ENCODE measurements at regions not wholly inside any gene's neighbourhood (a gene's known extent, or its start where the extent isn't known, plus 50 kb on each side); places are given as distances from the start of the nearest gene placed in this dataset.

DNA sequence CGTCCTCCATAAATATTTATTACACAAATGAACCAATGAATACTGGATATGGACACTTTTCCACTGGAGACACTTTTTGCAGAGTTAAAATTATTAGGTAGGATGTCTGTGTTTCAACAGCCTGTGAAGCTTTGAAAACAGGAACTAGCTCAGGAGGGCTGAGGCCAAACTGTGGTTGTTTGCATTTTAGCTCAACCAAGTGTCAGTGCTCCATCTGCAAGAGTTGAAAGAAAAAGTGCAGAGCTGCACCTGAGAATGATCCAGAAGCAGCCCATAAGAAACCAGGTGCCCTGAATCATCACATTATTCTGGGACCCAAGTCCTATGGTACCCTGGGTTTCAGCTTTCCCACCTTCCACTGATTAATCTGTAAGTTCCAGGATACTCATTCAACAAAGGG lies 180.4 kb downstream of the TRIB2 start:
- Histone ChIP-seq H3K4me3 (no peak overlapping the region), H3K9me3 (peaks cover 0 to 15% (median 6%) of the 10 kb centered on the region in 4 donors), H3K27ac (replicated peaks in 1 of 4) (peak overlapping the region in 3 of 4 donors; percentile 15 to 41 (median 16)), H3K27me3 (no peaks in the 10 kb centered on the region), H3K36me3 (no peaks in the 10 kb centered on the region), H3K4me1 (peaks cover 0 to 18% (median 14%) of the 10 kb centered on the region in 4 donors)
- DNase-seq (ENCODE audit: extremely low spot score), result no peak
- intact Hi-C loops (cut with DNase I), result no loop called here
- 44% methylated on average over 1 of the region's 1 CpG for WGBS
- TF ChIP-seq EP300 (IDR thresholded peaks at IDR 0.05), result no peak
- no peak for TF ChIP-seq POLR2A (IDR thresholded peaks at IDR 0.05; ENCODE audit: low read depth)
- TF ChIP-seq, protein P1, sequence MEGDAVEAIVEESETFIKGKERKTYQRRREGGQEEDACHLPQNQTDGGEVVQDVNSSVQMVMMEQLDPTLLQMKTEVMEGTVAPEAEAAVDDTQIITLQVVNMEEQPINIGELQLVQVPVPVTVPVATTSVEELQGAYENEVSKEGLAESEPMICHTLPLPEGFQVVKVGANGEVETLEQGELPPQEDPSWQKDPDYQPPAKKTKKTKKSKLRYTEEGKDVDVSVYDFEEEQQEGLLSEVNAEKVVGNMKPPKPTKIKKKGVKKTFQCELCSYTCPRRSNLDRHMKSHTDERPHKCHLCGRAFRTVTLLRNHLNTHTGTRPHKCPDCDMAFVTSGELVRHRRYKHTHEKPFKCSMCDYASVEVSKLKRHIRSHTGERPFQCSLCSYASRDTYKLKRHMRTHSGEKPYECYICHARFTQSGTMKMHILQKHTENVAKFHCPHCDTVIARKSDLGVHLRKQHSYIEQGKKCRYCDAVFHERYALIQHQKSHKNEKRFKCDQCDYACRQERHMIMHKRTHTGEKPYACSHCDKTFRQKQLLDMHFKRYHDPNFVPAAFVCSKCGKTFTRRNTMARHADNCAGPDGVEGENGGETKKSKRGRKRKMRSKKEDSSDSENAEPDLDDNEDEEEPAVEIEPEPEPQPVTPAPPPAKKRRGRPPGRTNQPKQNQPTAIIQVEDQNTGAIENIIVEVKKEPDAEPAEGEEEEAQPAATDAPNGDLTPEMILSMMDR (IDR thresholded peaks at IDR 0.05), result no peak
- TF ChIP-seq POLR2AphosphoS5 (IDR thresholded peaks at IDR 0.05), result no peak

DNA sequence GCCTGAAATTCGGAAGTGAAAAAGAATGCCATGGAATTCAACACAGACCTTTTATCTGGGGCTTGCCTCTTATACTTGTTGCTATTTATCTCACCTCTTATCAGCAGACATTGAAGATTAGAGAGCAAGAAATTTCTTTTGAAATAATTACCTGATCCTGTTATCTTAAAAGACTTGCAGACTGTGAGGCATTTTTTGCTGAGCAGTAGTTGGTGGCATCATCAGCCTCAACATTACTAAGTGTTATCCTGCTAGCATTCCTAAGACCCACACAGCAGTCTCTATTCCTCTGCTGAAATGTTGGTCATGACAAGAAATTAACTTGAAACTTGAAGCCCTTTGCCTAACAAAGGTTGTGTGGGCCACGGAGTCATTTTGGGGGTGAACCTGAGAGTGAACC lies 186.5 kb downstream of the TRIB2 start:
- H3K27ac ChIP-seq (replicated peaks in 1 of 4), result no peak overlapping the region
- 92% methylated on average over 2 of the region's 2 CpGs for WGBS
- H3K36me3 ChIP-seq, result no peaks in the 10 kb centered on the region
- TF ChIP-seq POLR2A (IDR thresholded peaks at IDR 0.05; ENCODE audit: low read depth), result no peak
- peaks cover 0 to 6% (median 0%) of the 10 kb centered on the region in 4 donors for H3K4me1 ChIP-seq
- H3K27me3 ChIP-seq, result no peaks in the 10 kb centered on the region
- intact Hi-C loops (cut with DNase I), result no loop called here
- no peak for DNase-seq (ENCODE audit: extremely low spot score)
- no peaks in the 10 kb centered on the region for H3K9me3 ChIP-seq
- no peak overlapping the region for H3K4me3 ChIP-seq

DNA sequence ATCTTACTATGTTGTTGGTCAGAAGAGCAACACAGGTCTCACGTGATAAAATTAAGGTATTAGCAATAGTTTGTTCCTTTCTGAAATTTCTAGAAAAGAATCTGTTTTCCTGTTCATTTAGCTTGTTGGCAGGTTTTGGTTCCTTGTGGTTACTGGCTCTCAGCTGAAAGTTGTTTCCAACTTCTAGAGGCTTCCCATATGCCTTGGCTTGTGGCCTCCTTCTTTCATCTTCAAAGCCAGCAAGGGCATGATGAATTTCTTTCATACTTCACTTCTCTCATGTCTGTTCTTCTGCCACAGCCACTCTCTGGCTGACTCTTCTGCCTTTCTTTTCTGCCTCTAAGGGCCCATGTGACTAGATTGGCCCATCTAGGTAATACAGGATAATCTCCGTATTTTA lies 193.7 kb downstream of the TRIB2 start:
- intact Hi-C loops (cut with DNase I), result no loop called here
- WGBS, result 92% methylated on average over 2 of the region's 2 CpGs
- DNase-seq (ENCODE audit: extremely low spot score), result no peak

DNA sequence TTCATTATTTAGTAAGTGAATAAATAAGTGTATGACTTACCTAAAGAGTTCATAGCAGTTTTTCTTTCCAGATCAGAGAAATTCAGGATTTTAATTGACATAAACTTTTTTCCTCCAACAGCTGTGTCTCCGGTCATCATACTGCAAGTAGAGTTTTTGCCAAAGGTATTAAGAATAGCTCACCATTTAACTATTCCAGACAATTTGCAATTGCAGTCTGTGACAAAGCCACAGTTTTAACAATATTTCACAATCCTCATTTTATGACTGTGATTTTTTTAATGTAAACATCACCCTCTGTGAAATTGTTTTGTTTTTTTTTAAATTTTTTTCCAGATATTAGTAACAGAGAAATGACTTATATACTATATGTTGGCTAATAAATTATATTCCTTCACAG lies 199.1 kb downstream of the TRIB2 start:
- H3K27ac ChIP-seq (replicated peaks in 1 of 4), result no peak overlapping the region
- no peaks in the 10 kb centered on the region for H3K27me3 ChIP-seq
- peaks cover 11 to 26% (median 23%) of the 10 kb centered on the region in 4 donors for H3K4me1 ChIP-seq
- H3K4me3 ChIP-seq, result no peak overlapping the region
- 73% methylated on average over 1 of the region's 1 CpG for WGBS
- no peaks in the 10 kb centered on the region for H3K9me3 ChIP-seq
- intact Hi-C loops (cut with DNase I), result no loop called here
- no peak for DNase-seq (ENCODE audit: extremely low spot score)
- H3K36me3 ChIP-seq, result no peaks in the 10 kb centered on the region
- TF ChIP-seq POLR2A (IDR thresholded peaks at IDR 0.05; ENCODE audit: low read depth) (no peak), POLR2AphosphoS5 (IDR thresholded peaks at IDR 0.05) (no peak), EP300 (IDR thresholded peaks at IDR 0.05) (no peak)
- TF ChIP-seq, protein P1 (IDR thresholded peaks at IDR 0.05), result no peak

More for the DNA sequence above, 193.7 kb downstream of the TRIB2 start:
- no peaks in the 10 kb centered on the region for H3K4me1 ChIP-seq
- H3K27me3 ChIP-seq, result no peaks in the 10 kb centered on the region
- H3K27ac ChIP-seq (replicated peaks in 1 of 4), result no peak overlapping the region
- H3K9me3 ChIP-seq, result no peaks in the 10 kb centered on the region
- no peak overlapping the region for H3K4me3 ChIP-seq
- no peaks in the 10 kb centered on the region for H3K36me3 ChIP-seq
- TF ChIP-seq, protein P1 (IDR thresholded peaks at IDR 0.05), result no peak
- no peak for TF ChIP-seq POLR2AphosphoS5 (IDR thresholded peaks at IDR 0.05)
- no peak for TF ChIP-seq POLR2A (IDR thresholded peaks at IDR 0.05; ENCODE audit: low read depth)
- no peak for TF ChIP-seq EP300 (IDR thresholded peaks at IDR 0.05)

DNA sequence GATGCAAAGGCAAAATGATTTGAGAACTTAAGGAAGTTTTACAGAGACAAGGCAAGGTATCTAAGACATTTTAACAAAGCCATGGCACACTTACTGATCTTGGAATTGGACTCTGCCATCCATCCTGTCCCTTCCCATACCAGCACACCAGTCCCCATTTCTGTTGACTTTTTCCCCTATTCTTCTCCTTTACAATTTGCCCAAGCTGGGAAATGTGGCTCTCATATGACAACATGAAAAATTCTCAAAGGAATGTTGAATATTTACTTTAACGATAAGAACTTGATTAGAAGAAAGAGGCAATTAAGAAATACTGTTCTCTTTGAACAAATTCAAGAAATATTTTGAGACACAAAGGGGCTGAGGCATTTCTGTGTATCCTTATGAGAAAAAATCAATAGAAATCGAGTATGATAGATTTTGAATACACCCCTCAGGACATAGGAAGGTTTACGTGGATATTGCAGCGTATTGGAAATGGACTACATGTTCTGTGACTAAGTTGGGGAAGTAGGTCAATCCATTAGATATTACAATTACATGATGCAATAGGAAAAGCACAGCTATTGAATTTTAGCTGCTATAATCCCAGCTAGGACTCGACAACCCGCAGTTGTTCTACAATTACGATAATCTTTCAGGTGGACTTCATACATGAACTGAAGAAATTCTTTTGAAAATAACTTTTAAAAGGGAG lies 201.6 kb downstream of the TRIB2 start:
- TF ChIP-seq POLR2A (IDR thresholded peaks at IDR 0.05; ENCODE audit: low read depth) (no peak), EP300 (IDR thresholded peaks at IDR 0.05) (no peak), POLR2AphosphoS5 (IDR thresholded peaks at IDR 0.05) (no peak)
- TF ChIP-seq, protein P1 (IDR thresholded peaks at IDR 0.05), result no peak
- H3K9me3 ChIP-seq, result no peaks in the 10 kb centered on the region
- H3K36me3 ChIP-seq, result no peaks in the 10 kb centered on the region
- intact Hi-C loops (cut with DNase I), result no loop called here
- peaks cover 11 to 26% (median 23%) of the 10 kb centered on the region in 4 donors for H3K4me1 ChIP-seq
- DNase-seq (ENCODE audit: extremely low spot score), result no peak
- H3K27me3 ChIP-seq, result no peaks in the 10 kb centered on the region
- peak overlapping the region; percentile 66 to 80 (median 74) for H3K27ac ChIP-seq (replicated peaks in 1 of 4)
- WGBS, result 56% methylated on average over 7 of the region's 7 CpGs
- peak overlapping the region in 1 of 4 donors; percentile 6 for H3K4me3 ChIP-seq
